ENCODE measurements at regions not wholly inside any gene's neighbourhood (a gene's known extent, or its start where the extent isn't known, plus 50 kb on each side); places are given as distances from the start of the nearest gene placed in this dataset.

GRCh38 chr18:37641573-37641972, 76.0 kb upstream of the CELF4 start:
- DNase-seq: no peak

GRCh38 chr18:37640504-37640903, 74.9 kb upstream of the CELF4 start:
- no peak for DNase-seq

- DNase-seq: no peak
These were observed 74.2 kb upstream of the CELF4 start for GRCh38 chr18:37639846-37640245.

- DNase-seq: no peak
These were observed 71.9 kb upstream of the CELF4 start for GRCh38 chr18:37637478-37637850.

- no peak for DNase-seq
These were observed 71.4 kb upstream of the CELF4 start for GRCh38 chr18:37636831-37637477.

GRCh38 chr18:37634516-37634915, 68.9 kb upstream of the CELF4 start:
- DNase-seq: no peak

- no peak for DNase-seq
These were observed 65.8 kb upstream of the CELF4 start for GRCh38 chr18:37631422-37631821.

GRCh38 chr18:37630334-37630733, 64.7 kb upstream of the CELF4 start:
- no peak for DNase-seq

GRCh38 chr18:37628470-37629220, 63.0 kb upstream of the CELF4 start:
- no peak for DNase-seq

GRCh38 chr18:37624318-37624717, 58.7 kb upstream of the CELF4 start:
- no peak for DNase-seq

GRCh38 chr18:37619964-37620363, 54.4 kb upstream of the CELF4 start:
- no peak for DNase-seq

- no peak for DNase-seq
These were observed 52.0 kb upstream of the CELF4 start for GRCh38 chr18:37617623-37618022.

Measured in hindlimb muscle (tissue), 1 donor.